PC-9 (cell line): ENCODE measurements at regions not wholly inside any gene's neighbourhood (a gene's known extent, or its start where the extent isn't known, plus 50 kb on each side); places are given as distances from the start of the nearest gene placed in this dataset.

ENCODE experiments used
- BruUV-seq: library from RNA; stranded (reverse); fragments of 400-500 nt; replicated peaks from 2 replicates; lab custom pipeline; 2021; lab: Mats Ljungman, UMichigan
- CTCF ChIA-PET: fragments of 300-600 bp; sonication (Branson Sonifier 250); formaldehyde crosslinking; loops from one replicate; lab custom pipeline; 2022; ENCODE audit warnings: antibody characterized with exemption; lab: Charles Lee
- POLR2A ChIA-PET: fragments of 300-600 bp; sonication (Branson Sonifier 250); formaldehyde crosslinking; loops from one replicate; lab custom pipeline; 2022; ENCODE audit warnings: antibody characterized with exemption; ENCODE audit not compliant: unreplicated experiment; lab: Charles Lee
- DNase-seq, 2 experiments: peaks; one replicate each; pipeline versions ENCODE4 v3.0.0 to v3.0.0-alpha.2; 2015 to 2022; ENCODE audit warnings: mixed read lengths in 1 of 2
- H2AFZ ChIP-seq: fragments of 200-600 bp; sonication (generic); 2 replicates; pipeline ENCODE4 v1.8.1; 2017; ENCODE audit warnings: antibody characterized with exemption
- H3F3A ChIP-seq: fragments of 200-600 bp; sonication (generic); 2 replicates; pipeline ENCODE4 v1.8.1; 2017; ENCODE audit warnings: antibody characterized with exemption, mild to moderate bottlenecking, low read depth; ENCODE audit not compliant: insufficient read depth
- H3K27ac ChIP-seq: fragments of 200-600 bp; sonication (generic); 2 replicates; pipeline ENCODE4 v1.6.1; 2016; ENCODE audit warnings: mixed run types
- H3K27me3 ChIP-seq: fragments of 200-600 bp; sonication (generic); 2 replicates; pipeline ENCODE4 v1.6.1; 2016; ENCODE audit warnings: low read depth, mixed run types; ENCODE audit not compliant: insufficient read depth
- H3K36me3 ChIP-seq: fragments of 200-600 bp; sonication (generic); 2 replicates; pipeline ENCODE4 v1.6.1; 2016; ENCODE audit warnings: low read depth, mixed run types
- H3K4me1 ChIP-seq: fragments of 200-600 bp; sonication (generic); replicated peaks from 2 replicates; pipeline ENCODE4 v1.6.1; 2016; ENCODE audit warnings: mixed run types; ENCODE audit not compliant: insufficient read depth
- H3K4me2 ChIP-seq: fragments of 200-600 bp; sonication (generic); 2 replicates; pipeline ENCODE4 v1.6.1; 2017; ENCODE audit warnings: mixed run types
- H3K4me3 ChIP-seq: fragments of 200-600 bp; sonication (generic); 2 replicates; pipeline ENCODE4 v1.6.1; 2016; ENCODE audit warnings: mixed run types
- H3K79me2 ChIP-seq: fragments of 200-600 bp; sonication (generic); 2 replicates; pipeline ENCODE4 v1.6.1; 2017; ENCODE audit warnings: low read depth, mixed run types
- H3K9me2 ChIP-seq: fragments of 200-600 bp; sonication (generic); 2 replicates; pipeline ENCODE4 v1.8.1; 2017; ENCODE audit warnings: mild to moderate bottlenecking; ENCODE audit not compliant: insufficient read depth
- H3K9me3 ChIP-seq: fragments of 200-600 bp; sonication (generic); 2 replicates; pipeline ENCODE4 v1.8.1; 2016; ENCODE audit warnings: low read depth; ENCODE audit not compliant: insufficient read depth
- H4K20me1 ChIP-seq: fragments of 200-600 bp; sonication (generic); 2 replicates; pipeline ENCODE4 v1.8.1; 2017; ENCODE audit not compliant: insufficient read depth
- CTCF ChIP-seq: fragments of 200-600 bp; sonication (generic); conservative IDR thresholded peaks from 2 replicates; pipeline ENCODE4 v1.6.1; 2017; ENCODE audit warnings: mixed run types, antibody characterized with exemption, mild to moderate bottlenecking, moderate library complexity
- EZH2 ChIP-seq: fragments of 200-600 bp; sonication (generic); IDR thresholded peaks from 2 replicates; pipeline ENCODE4 v1.8.0; 2017; ENCODE audit warnings: antibody characterized with exemption, low read depth
- intact Hi-C: fragments of 100-400 bp; cut with micrococcal nuclease; formaldehyde crosslinking; loops from one replicate; pipeline ENCODE4 v1.10.0; 2022; ENCODE audit not compliant: unreplicated experiment

GRCh38 chr12:46111715-46112114, 121.3 kb upstream of the SCAF11 start:
- no peak overlapping the region for H2AFZ ChIP-seq
- H3K4me3 ChIP-seq, result no peak overlapping the region
- no peaks in the 10 kb centered on the region for H4K20me1 ChIP-seq
- intact Hi-C loops, result no loop called here
- no peaks in the 10 kb centered on the region for H3K27me3 ChIP-seq
- H3K27ac ChIP-seq, result no peak overlapping the region
- ChIA-PET POLR2A (interaction anchor here (0.6 kb wide), 1 partner anchor 9 kb away, joined by 3 read pairs; no protein-coding TSS in a partner anchor), CTCF (no interaction called here)
- no peak overlapping the region for H3K4me2 ChIP-seq
- no peaks in the 10 kb centered on the region for H3K9me2 ChIP-seq
- no peaks in the 10 kb centered on the region for H3K4me1 ChIP-seq
- no peaks in the 10 kb centered on the region for H3K79me2 ChIP-seq
- no peak for TF ChIP-seq CTCF
- TF ChIP-seq EZH2, result no peak
- DNase-seq, result no peak
- no peaks in the 10 kb centered on the region for H3F3A ChIP-seq
- H3K36me3 ChIP-seq, result no peaks in the 10 kb centered on the region
- H3K9me3 ChIP-seq, result peaks cover 8% of the 10 kb centered on the region; the same call in 1 of the 2 replicates
- BruUV-seq, result no TSS peak

- DNase-seq, result no peak
- H3K4me2 ChIP-seq, result no peak overlapping the region
- TF ChIP-seq EZH2 (no peak), CTCF (no peak)
- no TSS peak for BruUV-seq
- no peaks in the 10 kb centered on the region for H3F3A ChIP-seq
- no peaks in the 10 kb centered on the region for H3K36me3 ChIP-seq
- no peak overlapping the region for H2AFZ ChIP-seq
- H3K79me2 ChIP-seq, result no peaks in the 10 kb centered on the region
- no peaks in the 10 kb centered on the region for H3K4me1 ChIP-seq
- no peaks in the 10 kb centered on the region for H4K20me1 ChIP-seq
- H3K9me3 ChIP-seq, result peaks cover 8% of the 10 kb centered on the region; the same call in 1 of the 2 replicates
- no peak overlapping the region for H3K4me3 ChIP-seq
- H3K27ac ChIP-seq, result no peak overlapping the region
- POLR2A ChIA-PET, result interaction anchor here (0.6 kb wide), 1 partner anchor 9 kb away, joined by 3 read pairs; no protein-coding TSS in a partner anchor
- CTCF ChIA-PET, result interaction anchor here (0.6 kb wide), 1 partner anchor 14 kb away, joined by 4 read pairs; no protein-coding TSS in a partner anchor
- no peaks in the 10 kb centered on the region for H3K27me3 ChIP-seq
- intact Hi-C loops, result no loop called here
- H3K9me2 ChIP-seq, result no peaks in the 10 kb centered on the region
These were observed 120.7 kb upstream of the SCAF11 start for GRCh38 chr12:46110928-46111699.

- ChIA-PET POLR2A (no interaction called here), CTCF (interaction anchor here (0.6 kb wide), 1 partner anchor 15 kb away, joined by 4 read pairs; no protein-coding TSS in a partner anchor)
- H3K4me2 ChIP-seq, result no peak overlapping the region
- H3K36me3 ChIP-seq, result no peaks in the 10 kb centered on the region
- H3K27ac ChIP-seq, result no peak overlapping the region
- peaks cover 8% of the 10 kb centered on the region; the same call in 1 of the 2 replicates for H3K9me3 ChIP-seq
- TF ChIP-seq EZH2 (no peak), CTCF (no peak)
- no peak for DNase-seq
- no peaks in the 10 kb centered on the region for H3K4me1 ChIP-seq
- H4K20me1 ChIP-seq, result no peaks in the 10 kb centered on the region
- no peaks in the 10 kb centered on the region for H3K27me3 ChIP-seq
- no peak overlapping the region for H2AFZ ChIP-seq
- no peaks in the 10 kb centered on the region for H3K9me2 ChIP-seq
- no peak overlapping the region for H3K4me3 ChIP-seq
- BruUV-seq, result no TSS peak
- intact Hi-C loops, result no loop called here
- H3K79me2 ChIP-seq, result no peaks in the 10 kb centered on the region
- H3F3A ChIP-seq, result no peaks in the 10 kb centered on the region
These were observed 119.8 kb upstream of the SCAF11 start for GRCh38 chr12:46110223-46110611.
